ENCODE measurements at regions not wholly inside any gene's neighbourhood (a gene's known extent, or its start where the extent isn't known, plus 50 kb on each side); places are given as distances from the start of the nearest gene placed in this dataset.
A peak's percentile ranks its signal among the peaks of the same experiment; 100 is the strongest.
"Not testable (repeated sequence)": the region's sequence is repeated elsewhere in the genome, so short reads cannot be mapped to it uniquely, and the experiment has no call there.

DNA sequence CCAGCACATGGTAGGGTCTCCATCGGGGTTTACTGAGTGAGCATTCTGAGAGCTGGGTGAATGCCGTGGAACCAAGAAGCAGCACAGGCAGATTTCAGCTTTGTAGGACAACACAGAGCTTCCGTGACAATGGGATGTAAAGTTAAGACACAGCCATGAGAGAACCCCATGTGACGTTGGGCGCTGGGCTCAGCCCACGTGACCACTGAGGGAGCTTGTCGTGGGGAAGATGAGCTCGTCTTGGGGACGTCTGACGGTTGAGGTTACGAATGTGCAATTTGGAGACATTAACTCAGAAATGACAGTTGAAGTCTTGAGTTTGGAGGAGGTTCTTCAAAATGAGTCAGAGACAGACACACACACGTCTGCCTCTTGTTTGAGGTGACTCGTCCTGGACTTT is 51.5 kb upstream of the MUC20 start:
- not testable (repeated sequence) for DNase-seq (ENCODE audit: low read depth)

DNA sequence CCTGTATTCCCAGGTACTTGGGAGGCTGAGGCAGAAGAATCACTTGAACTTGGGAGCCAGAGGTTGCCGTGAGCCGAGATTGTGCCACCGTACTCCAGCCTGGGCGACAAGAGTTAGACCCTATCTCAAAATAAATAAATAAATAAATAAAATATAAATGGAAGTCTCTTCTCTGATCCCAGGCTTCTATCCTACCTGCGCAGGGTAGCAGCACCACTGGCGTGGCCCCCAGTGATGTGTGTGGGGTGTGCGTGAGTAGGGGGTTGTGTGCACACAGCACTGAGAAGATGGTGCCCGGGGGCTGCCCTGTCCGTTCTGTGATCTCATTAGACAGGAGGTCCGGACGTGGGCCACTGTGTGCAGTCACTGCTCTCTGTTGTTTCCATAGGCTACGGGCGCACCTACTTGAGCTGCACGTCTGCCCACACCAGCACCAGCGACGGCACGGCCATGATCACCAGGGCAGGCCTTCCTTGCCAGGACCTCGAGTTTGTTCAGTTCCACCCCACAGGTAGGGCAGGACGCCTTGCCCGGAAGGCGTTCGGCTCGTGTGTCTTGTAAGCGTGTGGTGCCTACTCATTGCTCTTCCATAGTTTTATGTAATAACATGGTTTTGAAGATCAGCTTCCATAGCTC is 52.5 kb upstream of the MUC20 start:
- DNase-seq (ENCODE audit: low read depth), result not testable (repeated sequence)

DNA sequence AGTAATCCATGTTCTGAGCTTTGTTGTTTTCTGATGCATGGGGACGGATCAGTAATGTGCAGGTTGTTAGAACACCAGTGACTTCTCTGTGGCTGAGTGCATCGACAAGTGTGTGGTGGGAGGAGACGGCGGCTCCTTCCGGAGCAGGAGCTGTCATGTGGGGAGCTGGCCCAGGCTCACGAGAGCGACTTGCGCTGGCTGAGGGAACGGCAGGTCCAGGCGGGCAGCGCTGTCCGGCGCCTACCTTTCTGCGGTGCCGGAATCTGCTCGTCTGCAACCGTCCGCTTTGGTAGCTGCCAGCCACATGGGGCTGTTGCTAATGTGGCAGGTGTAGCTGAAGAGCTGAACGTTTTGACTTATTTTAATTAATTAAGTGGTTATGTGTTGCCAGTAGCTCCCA is 55.5 kb upstream of the MUC20 start:
- DNase-seq (ENCODE audit: low read depth), result not testable (repeated sequence)

DNA sequence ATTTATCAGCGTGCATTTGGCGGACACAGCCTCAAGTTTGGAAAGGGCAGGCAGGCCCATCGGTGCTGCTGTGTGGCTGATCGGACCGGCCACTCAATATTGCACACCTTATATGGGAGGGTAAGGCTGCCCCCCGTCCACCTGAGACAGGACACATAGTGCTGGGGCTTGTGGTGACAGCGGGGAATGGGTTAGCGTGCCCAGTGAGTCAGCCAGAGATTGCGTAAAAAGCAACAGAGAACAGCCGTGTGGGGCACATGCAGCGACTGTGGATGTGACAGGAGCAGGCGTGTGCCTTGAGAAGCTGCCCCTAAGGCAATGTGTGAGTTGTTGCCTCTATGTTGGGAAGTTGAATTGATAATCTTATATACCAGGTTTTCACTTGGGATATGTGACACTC is 56.6 kb upstream of the MUC20 start:
- not testable (repeated sequence) for DNase-seq (ENCODE audit: low read depth)

DNA sequence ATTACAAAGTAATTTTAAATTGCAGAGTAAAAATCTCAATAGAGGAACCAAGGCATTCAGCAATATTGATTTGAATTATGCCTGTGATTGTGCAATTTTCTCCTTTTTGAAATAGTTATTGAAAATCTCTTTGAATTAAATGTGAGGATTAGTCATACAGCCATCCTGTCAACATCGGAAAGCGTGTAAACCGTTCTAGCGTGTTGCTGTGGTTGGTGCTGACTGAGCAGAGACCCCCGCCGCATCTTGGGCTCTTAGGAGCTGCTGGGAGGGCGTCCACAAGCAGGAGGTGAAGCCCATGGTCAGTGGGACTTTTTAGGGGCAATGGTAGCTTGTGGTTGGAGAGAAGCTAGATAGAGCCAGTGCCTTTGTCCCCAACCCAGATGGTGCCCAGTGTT is 61.6 kb upstream of the MUC20 start:
- DNase-seq (ENCODE audit: low read depth), result not testable (repeated sequence)

DNA sequence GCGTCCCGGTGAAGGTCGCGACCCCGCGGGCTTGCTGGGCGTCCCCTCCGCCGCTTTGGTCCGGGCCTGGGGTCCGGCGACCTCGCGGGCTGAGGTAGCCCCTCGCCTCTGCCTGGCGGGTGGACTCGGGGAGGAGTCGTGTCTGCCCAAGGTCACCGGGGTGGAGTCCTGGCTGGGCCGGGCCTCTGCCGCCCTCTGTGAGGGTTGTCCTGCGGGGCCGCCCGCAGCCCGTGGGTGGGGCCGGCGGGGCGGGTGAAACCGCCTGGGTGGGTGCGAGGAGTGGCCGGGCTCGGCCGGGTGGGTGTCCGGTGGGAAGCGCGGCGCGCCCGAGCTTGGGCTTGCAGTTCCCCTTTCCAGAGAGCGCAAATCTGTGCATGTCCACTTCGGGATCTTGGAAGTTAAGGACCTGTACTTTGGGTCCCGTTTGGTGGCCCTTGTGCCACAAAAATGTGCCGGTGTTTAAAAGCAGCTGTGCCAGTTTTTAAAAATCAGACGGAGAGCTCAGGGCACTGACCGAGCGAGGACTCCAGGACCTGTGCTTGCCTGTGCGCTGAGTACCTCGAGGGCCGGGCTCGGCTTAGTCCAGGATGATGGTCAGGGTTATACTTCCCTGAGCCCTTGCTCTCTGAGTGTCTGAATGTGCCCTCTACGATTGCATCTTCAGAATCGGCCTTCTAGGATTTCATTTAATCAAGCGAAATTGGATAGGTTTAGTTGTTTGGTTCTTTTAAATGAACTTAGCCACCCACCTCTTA is 62.2 kb upstream of the MUC20 start:
- not testable (repeated sequence) for DNase-seq (ENCODE audit: low read depth)

DNA sequence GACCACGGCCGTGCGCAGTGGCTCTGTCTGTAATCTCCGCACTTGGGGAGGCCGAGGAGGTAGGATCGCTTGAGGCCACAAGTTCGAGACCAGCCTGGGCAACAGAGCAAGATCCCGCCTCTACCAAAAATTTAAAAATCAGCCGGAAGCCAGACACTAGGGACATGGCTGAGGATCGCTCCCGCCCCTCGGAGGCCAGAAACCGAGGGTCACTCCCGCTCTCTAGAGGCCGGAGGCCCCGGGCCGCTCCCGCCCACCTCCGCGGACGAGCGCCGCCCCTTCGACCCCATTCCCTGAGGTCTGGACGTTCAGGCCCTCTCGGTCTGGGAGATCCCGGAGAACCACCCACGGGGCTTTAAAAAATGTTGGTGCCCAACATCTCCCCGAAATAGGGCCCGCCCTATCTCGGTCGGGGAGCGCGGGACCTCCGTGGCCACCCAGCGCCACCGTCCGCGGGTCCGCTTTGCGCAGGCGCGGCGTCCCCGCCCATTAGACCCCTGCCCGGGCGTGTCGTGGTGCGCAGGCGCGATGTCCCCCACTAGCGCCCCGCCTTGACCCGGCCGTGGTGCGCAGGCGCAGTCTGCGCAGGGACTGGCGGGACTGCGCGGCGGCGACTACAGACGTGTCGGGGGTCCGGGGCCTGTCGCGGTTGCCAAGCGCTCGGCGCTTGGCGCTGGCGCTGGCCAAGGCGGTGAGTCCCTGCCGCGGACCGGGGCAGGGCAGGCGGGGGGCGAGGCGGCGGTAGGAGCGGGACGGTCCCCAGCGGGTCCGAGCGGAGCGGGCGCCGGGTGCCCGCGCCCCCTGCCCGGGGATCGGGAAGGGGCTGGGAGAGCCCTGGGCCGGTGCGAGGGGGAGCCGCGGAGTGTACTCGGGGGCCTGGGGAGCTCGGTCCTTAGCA is 63.1 kb upstream of the MUC20 start:
- DNase-seq (ENCODE audit: low read depth), result peak; percentile 37

DNA sequence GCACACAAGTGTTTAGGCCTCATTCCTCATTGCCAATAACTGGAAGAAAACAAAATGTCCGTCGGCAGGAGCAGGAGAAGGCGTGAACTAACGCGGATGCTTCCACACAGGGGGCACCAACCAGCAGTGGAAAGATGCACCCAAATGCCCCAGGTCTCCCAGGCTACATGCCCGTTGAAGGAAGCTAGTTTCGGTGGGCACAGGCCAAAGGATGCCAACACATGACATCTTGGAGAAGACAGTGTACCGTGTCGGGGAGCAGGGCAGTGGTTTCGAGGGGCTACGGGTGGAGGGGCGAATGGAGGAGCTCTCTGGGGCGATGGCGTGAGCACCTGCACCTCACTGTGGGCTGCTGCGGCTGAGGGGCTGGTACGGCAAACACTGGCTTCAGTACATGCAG is 64.7 kb upstream of the MUC20 start:
- DNase-seq (ENCODE audit: low read depth), result not testable (repeated sequence)

DNA sequence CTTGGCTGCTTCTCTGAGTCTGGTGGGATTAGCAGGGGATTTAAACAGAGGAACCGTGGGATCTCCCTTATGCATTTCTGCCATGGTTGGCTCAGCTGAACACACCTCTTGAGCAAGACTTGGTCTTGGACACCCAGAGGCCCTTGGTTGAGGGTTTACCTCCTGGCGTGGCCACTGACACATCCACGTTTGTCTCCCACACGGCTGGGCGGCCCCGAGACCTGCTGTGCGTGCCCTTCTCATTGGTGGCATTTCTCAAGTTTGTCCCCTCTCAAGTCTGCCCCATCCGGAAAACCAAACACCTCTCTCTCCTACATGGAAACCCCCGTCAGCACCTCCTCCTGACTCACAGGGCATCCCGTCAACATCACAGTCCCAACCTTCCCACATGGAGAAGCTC is 66.0 kb upstream of the MUC20 start:
- DNase-seq (ENCODE audit: low read depth), result not testable (repeated sequence)

DNA sequence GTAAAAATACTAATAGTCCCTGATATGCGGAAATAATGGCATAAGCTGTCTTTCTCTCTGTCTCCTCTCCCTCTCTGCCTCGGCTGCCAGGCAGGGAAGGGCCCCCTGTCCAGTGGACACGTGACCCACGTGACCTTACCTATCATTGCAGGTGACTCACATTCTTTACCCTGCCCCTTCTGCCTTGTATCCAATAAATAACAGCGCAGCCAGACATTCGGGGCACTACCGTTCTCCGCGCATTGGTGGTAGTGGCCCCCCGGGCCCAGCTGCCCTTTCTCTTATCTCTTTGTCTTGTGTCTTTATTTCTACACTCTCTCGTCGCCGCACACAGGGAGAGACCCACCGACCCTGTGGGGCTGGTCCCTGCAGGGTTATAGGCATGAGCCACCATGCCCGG is 66.6 kb upstream of the MUC20 start:
- not testable (repeated sequence) for DNase-seq (ENCODE audit: low read depth)

DNA sequence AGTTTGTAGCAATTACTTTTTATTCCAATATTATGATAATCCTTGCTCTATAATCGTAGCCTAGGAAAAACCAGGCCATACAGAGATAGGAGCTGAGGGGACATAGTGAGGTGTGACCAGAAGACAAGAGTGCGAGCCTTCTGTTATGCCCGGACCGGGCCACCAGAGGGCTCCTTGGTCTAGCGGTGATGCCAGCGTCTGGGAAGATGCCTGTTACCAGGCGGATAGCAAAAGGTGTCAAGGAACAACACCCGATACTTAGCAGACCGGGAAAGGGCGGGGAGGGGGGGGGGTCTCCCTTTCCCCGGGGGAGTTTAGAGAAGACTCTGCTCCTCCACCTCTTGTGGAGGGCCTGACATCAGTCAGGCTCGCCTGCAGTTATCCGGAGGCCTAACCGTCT is 67.1 kb upstream of the MUC20 start:
- DNase-seq (ENCODE audit: low read depth), result peak; percentile 47

DNA sequence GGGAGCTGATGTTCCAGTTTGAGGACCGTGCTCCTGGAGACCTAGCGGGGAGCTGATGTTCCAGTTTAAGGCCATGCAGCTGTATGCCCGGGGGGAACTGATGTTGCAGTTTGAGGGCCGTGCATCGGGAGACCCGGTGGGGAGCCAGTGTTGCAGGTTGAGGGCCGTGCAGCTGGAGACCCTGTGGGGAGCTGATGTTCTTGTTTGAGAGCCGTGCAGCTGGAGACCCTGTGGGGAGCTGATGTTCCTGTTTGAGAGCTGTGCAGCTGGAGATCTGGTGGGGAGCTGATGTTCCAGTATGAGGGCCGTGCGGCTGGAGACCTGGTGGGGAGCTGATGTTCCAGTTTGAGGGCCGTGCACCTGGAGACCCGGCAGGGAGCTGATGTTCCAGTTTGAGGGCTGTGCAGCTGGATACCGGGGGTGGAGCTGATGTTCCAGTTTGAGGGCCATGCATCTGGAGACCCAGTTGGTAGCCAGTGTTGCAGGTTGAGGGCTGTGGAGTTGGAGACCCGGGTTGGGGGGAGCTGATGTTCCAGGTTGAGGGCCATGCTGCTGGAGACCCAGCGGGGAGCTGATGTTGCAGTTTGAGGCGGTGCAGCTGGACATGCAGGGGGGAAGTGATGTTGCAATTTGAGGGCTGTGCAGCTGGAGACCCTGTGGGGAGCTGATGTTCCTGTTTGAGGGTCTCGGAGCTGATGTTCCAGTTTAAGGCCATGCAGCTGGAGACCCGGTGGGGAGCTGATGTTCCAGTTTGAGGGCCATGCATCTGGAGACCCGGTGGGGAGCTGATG is 64.4 kb upstream of the APOD start:
- not testable (repeated sequence) for DNase-seq (ENCODE audit: low read depth)

DNA sequence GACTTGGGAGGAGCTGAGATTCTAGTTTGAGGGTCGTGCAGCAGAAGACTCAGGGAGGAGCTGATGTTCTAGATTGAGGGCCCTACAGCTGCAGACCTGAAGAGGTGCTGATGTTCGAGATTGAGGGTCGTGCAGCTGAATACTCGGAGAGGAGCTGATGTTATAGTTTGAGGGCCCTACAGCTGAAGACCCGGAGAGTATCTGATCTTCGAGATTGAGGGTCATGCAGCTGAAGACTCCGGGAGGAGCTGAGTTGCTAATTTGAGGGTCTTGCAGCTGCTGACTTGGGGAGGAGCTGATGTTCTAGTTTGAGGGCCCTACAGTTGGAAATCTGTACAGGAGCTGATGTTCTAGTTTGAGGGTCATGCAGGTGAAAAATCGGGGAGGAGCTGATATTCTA is 62.1 kb upstream of the APOD start:
- not testable (repeated sequence) for DNase-seq (ENCODE audit: low read depth)

DNA sequence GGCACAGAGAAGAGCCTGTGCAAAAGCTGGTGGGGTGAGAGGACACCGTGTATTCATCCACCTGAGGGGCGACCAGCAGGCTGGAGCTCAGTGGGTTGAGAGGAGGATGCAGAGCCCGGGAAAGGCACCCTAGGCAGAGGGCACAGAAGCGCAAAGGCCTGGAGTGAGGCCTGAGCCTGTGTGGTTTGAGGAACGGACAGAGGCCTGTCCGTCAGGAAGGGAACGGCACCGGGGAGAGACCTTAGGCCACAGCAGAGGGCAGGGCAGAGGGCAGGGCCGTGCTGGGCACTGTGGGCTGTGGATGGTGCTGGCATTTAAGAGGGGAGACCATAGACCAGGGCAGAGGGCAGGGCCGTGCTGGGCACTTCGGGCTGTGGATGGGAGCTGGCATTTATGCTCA is 59.5 kb upstream of the APOD start:
- not testable (repeated sequence) for DNase-seq (ENCODE audit: low read depth)

DNA sequence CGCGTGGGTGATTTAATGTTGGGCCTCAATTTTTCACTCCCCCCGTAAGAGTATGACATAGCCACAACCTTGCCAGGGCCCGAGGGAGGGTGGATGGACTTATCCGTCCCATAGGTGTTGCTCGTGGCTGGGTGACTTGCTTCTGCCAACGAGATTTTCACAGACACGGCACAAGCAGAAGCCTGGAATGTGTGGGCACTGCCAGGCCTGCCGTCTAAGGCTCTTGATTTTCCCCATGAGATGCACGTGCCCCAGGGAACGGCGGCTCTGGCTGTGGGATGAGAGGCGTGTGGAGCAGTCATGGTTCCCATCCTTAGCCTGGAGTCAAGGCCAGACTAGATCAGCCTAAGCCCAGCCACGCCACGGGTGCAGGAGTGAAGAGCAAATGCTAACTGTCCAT is 58.6 kb upstream of the APOD start:
- DNase-seq (ENCODE audit: low read depth), result not testable (repeated sequence)

DNA sequence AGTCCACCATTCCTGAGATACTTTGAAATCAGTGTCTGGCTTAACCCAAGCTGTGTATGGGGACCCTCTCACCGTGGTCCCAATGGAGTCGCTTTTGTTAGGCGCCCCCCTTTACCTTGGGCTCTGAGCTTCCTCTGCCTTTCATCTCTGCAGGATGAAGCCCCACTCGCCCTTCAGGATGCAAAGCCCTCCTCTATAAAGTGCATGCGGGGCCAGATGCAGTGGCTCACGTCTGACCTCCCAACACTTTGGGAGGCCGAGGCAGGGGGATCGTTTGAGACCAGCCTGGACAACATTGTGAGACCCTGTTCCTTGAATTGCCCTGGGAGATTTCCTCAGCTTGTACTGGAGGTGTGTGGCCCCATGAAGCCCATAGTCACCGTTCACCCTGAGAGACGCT is 54.7 kb upstream of the APOD start:
- DNase-seq (ENCODE audit: low read depth), result not testable (repeated sequence)

DNA sequence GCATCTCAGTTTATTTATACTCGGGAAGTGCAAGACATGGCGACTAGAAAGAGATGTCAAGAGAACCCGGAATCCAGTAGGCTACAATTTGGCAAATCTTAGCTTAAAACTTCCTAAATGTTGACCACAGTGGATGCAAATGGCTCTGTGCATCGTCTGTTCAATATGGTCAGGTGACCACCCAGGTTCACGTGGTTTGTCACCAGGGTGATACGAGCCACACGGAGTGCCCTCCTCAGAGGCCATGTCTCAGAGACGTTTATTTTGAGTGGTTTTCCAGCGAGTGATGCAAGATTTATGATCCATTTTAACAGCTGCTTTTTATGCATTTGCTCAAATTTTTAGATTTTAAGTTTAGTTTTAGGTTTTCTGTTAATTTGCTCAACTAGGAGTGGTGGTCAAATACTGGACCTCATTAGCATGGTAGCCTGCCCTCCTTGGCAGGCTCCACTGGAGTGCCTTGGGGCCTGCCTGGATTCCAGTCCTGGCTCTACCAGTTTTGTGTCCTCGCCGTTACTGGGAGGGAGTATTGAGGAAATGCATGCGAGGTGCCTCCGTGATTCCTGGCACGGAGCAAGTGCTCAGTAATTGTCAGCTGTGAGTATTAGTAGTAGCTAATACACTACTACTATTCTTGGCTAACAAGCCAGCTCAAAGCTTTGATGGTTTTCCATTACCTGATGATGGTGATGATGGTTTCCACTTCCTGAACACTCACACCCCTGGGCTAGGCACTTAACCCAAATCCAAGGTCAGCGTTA is 53.9 kb upstream of the APOD start:
- DNase-seq (ENCODE audit: low read depth), result not testable (repeated sequence)

DNA sequence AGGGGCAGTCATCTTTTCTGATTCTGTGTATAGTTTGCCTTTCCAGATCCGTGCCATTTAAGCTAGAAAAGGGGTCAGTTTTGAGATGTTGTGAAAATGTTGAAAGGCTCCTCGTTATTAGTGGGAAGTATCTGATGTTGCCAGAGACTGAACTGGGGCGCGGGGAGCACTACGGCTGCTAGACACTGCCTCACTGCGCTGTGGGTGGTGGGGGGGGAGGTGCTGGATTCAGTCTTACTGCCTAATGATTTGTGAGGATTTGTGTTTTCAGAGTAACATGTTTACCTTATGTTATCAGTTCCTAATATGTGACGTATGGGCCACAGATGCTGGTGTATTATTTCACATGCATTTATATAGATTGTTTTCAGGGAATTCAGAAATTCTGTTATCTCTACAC is 53.3 kb upstream of the APOD start:
- DNase-seq (ENCODE audit: low read depth), result not testable (repeated sequence)

DNA sequence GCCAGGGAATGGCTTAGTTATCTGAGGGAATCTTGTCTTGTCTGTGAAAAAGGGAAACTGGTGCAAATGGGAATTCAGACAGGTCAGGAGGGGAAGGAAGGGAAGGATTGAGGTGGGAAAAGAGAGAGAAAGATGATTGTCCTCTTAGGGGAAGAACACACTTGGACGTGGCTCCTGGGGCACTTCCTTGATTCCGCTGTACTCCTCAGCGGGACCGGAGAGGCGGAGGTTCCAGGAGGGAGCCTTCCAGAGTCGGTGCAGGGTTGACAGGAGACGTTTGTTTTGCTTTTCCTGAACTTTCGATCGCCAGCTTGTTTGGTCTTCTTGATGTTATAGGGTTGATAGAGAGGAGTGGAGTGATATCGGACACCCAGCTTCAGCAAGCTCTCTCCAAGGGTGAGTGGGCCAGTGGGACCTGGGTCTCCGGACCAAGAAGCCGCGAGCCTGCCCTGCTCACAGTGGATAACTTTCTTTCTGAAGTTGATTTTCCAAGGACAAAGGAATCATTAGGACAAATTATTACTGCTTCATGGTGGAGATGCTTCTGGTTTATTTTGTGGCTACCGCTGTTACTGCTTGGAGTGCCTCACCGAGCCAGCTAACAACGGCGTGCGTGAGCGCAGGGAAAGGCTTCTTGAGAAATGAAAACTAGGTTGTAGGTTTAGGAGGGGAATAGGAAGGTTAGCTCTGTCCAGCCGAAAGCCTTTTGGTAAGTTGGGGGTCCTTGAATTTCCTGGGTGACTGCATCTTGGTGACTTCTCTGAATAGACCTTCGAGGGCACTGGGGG is 52.4 kb upstream of the APOD start:
- DNase-seq (ENCODE audit: low read depth), result not testable (repeated sequence)

DNA sequence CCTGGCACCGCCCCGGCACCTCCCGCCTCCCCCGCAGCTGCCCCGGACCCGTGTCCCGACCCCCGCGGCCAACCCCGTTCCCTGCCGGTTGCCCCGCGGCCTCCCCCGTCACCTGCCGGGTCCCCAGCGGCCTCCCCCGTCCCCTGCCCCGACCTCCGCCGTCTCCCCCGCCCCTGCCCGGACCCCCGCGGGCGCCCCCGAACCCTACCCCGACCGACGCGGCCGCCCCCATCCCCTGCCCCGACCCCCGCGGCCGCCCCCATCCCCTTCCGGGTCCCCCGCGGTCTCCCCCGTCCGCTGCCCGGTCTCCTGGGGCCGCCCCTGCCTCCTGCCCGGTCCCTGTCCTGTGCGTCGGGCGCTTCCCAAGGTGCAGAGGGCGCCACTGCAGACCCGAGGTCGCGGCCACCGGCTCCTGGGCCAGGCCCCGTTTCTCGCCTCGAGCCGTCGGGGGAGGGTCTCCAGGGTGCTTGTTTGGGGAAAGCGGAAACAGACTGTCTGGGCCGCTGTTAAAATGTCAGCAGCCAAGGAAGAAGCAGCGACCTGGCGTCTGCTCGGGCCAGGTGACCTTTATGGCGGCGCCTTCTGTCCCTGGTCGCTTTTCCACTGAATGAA is 51.6 kb upstream of the APOD start:
- not testable (repeated sequence) for DNase-seq (ENCODE audit: low read depth)
